NOMO-1 (cell line): ENCODE measurements at regions not wholly inside any gene's neighbourhood (a gene's known extent, or its start where the extent isn't known, plus 50 kb on each side); places are given as distances from the start of the nearest gene placed in this dataset.
"Not testable (repeated sequence)": the region's sequence is repeated elsewhere in the genome, so short reads cannot be mapped to it uniquely, and the experiment has no call there.

Experiments
- DNase-seq, 2 experiments: peaks; one replicate each; lab custom pipeline; 2025; ENCODE audit not compliant: unreplicated experiment in 2 of 2; lab: John Stamatoyannopoulos, UW

DNA sequence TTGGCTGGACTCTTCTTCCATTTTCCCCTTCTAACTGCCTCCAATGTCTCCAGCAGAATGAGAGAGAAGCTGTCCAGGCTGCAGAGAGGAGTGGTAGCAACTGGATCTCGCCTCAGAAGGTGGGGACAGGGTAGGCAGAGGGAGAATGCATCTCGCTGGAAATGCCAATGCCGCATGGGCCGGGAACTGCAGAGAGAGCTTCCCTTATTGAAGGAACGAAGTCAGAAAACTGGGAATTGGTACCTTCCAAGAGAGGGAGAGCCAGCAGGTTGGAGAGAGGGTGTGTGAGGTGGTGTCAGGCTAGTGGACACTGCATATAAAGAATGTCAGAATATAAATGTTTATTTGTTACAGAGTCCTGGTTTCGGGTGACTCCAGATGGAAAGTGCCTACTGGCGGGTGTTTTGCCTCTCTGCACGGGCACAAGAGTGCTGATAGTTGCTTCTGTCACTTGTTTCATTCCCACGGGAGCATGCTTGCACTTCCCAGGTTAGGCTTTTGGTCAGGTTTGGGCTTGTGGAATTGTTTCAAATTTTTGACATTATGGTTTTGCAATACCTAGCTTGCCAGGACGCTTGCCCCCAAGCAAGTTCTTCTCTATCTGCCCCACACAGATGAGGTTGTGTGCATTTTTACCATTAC lies 156.8 kb upstream of the STS start:
- DNase-seq, result no peak

DNA sequence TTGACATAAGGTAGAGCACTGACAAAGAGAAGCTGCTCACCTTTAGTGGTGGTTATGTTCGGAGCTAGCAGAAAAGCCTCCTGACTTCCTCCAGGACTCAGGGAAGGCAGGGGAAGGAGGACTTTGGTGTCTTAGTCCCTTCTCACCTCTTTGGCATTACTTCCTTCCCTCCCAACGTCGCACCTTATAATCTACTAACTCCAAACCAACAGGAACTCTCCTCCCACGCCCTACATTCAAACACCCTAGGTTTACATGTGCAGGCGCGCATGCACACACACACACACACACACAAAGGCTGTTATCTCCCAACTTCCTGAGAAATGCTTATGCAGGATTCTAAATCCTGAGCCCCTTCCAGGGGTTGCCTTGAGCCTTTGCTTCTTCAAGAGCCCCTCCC lies 157.7 kb upstream of the STS start:
- DNase-seq, result no peak

DNA sequence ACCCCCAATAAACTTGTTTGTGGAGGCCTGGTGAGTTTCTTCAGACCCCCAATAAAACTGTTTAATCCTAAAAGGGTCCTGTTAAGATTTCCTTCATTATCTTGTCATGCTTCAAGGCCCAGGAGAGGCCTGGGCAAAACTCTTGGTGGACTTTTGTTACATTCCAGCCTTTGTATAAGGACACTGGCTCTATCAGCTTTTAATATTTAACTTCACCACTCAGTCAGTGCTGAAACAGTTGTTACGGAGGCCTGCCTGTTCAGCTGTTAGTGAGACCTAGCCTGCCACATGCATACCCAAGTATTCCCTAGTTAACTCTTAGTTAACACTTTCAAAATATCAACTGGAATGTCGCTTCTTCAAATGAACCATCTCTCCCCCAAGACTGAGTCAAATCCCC lies 158.8 kb upstream of the STS start:
- not testable (repeated sequence) for DNase-seq

DNA sequence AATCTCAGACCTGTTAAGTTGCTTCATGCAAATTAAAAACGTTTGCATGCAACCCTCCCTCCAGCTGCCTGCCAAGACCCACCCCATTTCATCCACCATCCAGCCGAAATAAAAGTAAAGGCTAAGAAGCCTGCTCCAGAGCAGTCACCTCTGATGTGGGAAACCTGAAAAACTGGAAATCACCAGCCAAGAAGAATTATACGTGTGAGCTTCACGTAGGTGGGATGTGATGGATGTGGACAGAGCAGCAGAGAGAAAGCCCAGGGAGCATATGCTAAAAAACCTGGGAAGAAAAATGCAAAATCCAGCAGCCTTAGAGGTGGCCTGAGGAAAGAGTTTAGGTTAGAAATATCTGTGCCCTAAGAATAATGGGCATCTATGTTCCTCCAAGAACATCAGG lies 160.6 kb upstream of the STS start:
- no peak for DNase-seq

DNA sequence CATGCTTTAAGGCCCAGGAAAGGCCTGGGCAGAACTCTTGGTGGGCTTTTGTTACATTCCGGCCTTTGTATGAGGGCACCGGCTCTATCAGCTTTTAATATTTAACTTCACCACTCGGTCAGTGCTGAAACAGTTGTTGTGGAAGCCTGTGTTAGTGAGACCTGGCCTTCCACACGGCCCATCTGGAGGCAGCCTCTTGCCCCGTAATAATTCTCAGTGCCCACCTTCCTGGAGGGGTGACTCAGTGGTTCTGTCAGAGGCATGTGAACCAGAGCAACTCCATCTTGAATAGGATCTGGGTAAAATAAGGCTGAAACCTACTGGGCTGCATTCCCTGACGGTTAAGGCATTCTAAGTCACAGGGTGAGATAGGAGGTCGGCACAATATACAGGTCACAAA lies 162.0 kb upstream of the STS start:
- DNase-seq, result no peak

DNA sequence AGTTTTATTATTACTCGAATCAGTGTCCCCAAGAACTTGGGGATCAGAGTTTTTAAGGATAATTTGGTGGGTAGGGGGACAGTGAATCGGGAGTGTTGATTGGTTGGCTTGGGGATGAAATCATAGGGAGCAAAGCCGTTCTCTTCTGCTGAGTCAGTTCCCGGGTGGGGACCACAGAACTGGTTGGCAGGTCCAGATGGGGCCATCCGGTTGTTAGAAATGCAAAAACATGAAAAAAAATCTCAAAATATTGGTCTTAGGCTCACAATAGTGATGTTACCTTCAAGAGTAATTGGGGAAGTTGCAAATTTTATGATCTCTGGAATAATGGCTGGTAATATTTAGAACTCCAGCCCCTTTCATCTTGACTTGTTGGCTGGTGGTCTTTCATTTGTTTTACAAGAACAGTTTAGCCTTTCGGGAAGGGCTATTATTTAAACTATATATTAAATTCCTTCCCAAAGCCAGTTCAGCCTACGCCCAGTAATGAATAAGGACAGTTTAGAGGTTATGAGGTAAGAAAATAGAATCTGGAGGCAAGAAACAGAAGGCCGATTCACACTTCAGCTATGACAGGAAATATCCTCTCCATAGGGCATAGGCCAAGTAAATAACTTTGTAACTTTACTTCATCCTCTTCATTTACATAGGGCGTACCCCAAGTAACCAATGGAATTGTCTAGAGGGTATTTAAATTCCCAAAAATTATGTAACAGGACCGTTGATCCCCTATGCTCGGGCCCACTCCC lies 164.1 kb upstream of the STS start:
- no peak for DNase-seq

DNA sequence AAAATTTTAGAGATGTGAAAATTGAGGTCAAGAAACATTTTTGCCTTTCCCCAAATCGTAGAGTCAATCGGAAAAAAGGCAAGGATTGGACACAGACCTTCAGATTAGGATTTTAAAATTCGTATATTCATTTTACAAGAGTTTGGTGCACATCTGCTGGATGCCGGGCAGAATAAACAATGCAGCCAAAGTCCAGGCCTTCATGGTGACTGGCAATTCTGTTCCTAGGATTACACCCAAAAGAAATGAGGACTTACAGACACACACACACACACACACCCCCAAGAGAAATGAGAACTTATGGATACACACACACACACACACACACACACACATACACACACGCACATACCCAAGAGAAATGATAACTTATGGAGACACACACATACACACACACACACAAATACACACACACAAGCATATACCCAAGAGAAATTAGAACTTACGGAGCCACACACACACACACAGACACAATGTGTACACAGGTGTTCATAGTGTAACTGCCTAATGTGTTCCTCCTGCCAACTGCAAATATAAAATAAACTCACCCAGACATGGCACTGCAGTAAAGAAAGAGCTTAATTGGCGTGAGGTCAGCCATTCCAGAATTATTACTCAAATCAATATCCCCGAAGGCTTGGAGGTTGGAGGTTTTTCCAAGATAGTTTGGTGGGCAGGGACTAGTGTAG lies 165.7 kb upstream of the STS start:
- no peak for DNase-seq

DNA sequence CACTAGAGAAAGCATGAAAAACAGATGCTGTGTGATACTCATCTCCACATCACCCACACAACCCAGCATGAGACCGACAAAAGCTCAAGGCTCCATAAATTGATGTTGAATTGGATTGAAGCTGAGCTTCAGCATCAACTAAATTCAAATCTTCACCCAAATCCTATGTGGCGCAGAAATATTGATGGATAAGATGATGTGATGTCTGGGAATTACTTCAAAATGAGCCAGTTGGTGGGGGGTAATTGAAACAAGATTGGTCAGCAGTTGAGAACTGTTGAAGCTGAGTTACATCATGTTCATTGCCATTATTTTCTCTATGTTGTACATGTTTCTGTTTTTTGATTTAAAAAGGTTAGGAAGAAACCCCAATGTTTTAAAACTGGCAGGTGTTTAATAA lies 166.5 kb upstream of the STS start:
- no peak for DNase-seq

DNA sequence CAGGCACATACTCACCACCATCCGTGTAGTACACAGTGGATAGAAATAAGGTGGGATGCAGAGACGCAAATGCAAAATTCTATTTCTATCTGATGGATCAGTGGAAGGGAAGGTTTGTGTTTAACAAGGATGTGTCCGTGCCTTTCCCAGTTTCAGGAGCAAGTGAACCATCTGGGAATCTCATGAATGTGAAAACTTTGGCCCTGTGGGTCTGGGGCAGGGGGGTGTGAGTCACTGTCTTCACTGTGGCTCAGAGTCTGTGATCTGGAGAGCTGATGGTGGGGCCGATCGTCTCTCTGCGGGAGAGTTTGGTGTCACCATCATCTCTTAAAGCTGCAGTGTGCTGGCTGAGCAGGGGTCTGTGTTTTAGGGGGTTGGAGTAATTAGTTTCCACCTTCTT lies 179.3 kb upstream of the STS start:
- no peak for DNase-seq

DNA sequence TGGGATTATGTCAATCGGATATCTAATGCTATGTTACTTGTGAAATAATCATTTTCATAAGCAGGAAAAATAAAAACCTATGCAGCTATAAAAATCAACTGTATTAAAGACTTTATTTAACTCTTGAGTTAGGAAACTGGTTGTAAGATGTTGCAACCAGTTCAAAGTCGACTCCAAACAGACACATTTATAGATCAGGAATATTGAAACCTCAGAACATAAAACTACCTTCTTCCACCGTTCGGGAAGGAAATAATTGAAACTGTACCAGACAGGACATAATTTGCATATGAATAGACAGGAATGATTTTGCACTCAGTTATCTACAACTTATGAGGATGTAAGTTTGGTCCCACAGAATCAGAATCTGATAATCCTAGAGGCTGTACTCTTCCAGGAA lies 181.8 kb upstream of the STS start:
- no peak for DNase-seq

DNA sequence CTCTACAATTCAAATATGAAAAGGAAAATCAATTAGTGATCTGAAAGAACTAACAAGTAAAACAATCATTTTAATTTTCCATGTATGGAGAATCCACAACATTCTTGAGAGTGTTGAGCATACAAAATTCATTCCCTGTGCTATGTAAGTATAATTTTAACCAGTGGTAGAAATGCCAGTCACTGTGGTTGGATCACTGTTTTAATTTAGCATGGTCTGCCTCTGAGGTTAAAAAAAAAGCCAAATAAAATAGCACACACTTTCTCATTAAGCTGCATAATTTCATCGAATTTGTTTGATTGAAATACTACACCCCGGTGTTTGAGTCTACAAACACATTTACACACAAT lies 185.5 kb upstream of the STS start:
- no peak for DNase-seq

DNA sequence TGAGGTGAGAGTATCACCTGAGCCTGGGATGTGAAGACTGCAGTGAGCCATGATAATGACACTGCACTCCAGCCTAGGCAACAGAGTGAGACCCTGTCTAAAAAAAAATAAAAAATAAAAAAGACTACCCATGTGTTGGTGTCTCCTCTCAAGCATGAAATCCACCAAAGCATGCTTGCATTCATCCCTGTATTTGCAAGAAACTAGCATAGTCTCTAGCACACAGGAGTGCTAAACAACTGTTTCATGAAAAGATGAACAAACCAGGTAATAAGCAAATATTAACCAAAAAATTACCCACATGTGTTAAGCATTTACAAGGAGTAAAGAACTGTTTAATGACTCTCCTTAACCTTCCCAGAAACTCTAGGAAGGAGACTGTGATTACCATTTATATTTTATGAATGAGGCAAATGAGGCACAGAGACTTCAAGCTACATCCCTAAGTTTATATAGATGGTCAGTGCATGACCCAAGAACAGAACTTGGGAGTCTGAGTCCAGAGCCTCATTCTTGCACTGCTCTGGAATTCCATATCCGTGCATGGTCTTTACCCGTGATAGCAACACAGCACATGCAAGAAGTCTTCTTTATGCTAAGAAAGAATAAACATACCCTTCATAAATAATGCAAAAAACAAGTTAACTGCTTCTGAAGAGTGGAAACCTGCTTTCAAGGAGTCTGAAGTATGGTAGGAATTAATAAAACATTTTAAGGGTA lies 186.1 kb upstream of the STS start:
- DNase-seq, result no peak

DNA sequence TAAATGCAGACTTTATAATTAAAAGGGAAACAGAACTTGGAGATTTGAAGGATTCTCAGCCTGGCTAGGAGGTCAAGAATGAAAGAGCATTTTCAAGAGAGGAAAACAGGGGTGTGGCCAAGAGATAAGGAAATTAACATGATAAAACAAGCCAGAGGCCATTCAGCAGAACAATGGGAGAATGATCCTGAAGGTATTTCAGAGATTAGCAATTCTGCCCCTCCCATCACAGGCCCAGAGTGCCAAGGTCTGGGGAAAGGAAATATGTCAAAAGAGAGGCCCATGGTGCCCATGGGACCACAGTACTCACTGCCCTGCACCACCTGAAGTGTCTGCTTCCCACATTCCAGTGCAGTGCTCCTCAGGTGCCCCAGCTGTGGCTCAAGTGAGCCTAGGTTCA lies 188.5 kb upstream of the STS start:
- DNase-seq, result no peak

DNA sequence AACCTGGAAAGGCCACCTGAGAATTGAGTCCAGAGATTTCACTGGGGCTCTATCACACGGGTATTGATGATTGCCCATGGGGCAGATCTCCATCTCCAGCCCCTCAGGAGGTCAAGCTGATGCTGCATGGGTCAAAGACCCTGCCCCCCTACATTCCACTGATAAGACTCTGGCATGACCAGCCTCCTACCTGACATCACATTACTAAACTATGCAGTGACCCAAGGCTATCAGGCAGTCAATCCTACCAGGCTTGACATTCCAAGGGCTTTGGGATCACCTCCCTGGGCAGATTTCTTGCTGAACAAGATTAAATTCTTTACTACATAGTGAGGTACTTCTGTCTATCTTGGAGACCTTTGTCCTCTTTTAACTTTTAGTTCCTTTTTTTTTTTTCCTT lies 192.7 kb upstream of the STS start:
- no peak for DNase-seq

DNA sequence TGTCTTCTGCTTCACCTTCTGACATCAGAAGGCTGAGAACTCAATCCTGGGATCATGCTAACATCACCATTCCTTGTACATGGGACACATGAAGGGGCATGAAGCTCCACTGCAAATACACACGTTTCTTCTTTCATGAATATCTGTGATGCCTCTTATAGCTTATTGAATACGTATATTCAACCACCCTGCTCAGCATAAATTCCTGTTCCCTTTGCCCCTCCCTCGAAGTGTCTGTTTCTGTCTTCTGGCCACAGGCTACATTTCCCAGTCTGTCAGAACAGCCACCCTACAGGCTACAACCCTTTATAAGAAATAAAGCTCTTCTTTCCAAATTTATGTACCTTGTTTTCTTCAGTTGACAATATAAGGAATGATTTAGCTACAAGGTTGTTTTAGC lies 201.3 kb upstream of the STS start:
- DNase-seq, result no peak

DNA sequence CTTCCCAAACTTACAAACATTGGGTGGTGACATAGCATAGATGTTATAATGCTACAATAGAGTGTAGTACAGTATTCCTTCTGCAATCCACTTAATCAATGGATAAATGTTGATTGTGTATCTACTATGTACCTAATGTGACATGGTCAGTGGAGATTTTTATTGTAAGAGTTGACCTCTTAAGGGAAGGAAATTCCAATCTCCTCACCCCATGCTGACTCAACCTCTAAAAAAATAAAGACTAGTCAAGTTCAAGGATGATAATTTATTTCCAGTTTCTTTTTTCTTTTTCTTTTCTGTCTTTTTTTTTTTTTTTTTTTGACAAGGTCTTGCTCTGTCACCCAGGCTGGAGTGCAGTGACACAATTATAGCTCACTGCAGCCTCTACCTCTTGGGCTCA lies 206.5 kb upstream of the STS start:
- DNase-seq, result no peak

DNA sequence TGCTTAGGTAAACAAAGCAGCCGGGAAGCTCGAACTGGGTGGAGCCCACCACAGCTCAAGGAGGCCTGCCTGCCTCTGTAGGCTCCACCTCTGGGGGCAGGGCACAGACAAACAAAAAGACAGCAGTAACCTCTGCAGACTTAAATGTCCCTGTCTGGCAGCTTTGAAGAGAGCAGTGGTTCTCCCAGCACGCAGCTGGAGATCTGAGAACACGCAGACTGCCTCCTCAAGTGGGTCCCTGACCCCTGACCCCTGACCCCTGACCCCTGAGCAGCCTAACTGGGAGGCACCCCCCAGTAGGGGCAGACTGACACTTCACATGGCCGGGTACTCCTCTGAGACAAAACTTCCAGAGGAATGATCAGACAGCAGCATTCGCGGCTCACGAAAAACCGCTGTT lies 214.6 kb upstream of the STS start:
- not testable (repeated sequence) for DNase-seq

DNA sequence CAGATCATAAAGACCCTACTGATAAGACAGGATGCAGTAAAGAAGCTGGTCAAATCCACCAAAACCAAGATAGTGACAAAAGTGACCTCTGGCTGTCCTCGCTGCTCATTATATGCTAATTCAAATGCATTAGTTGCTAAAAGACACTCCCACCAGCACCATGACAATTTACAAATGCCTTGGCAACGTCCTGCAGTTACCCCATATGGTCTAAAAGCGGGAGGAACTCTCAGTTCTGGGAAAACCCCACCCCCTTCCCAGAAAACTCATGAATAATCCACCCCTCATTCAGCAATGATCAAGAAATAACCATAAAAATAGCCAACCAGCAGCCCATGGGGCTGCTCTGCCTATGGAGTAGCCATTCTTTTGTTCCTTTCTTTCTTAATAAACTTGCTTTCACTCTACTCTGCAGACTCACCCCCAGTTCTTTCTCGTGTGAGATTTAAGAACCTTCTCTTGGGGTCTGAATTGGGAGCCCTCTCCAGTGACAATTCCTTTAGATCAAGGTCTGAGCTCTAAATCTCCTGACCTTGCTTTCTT lies 217.1 kb upstream of the STS start:
- no peak for DNase-seq

DNA sequence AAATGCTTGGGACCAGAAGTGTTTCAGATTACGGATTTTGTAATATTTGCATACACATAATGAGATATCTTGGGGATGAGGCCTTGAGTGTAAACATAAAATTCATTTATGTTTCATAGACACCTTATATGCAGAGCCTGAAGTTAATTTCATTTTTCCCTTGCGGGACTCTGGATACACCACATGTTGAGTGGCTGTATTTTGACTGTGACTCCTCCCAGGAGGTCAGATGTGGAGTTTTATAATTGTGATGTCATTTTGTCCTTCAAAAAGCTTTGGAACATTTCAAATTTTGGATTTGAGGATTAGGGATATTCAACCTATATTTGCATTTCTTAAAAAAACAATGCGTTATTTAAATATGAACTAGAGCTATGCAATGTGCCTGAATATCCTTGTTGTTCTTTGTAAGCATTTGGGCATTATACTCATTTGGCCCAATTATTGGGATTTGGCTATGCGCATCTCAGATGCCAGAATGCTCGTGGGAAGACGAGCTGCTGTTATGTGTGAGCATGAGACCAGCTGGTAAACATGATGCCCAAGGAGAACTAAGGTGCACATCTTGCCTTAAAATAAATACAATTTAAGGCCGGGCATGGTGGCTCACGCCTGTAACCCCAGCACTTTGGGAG lies 223.0 kb upstream of the STS start:
- no peak for DNase-seq

DNA sequence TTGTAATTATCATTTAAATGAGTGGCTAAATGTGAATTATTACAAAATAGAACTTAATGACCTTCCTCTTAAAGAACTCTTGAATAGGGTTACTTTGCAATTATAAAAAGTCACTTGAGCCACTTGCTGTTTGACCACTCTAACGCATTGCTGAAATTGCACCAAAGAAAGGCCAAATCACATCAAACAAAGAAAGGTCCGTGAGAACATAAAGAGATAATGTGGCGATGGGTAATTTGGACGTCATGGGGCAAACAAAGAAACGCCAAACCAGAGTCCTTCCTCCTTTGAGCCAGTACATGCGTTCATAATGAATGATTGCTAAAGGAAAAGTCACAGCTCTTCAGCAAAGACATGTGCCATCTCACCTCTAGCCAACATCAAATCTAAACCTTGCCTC lies 229.8 kb upstream of the STS start:
- no peak for DNase-seq

DNA sequence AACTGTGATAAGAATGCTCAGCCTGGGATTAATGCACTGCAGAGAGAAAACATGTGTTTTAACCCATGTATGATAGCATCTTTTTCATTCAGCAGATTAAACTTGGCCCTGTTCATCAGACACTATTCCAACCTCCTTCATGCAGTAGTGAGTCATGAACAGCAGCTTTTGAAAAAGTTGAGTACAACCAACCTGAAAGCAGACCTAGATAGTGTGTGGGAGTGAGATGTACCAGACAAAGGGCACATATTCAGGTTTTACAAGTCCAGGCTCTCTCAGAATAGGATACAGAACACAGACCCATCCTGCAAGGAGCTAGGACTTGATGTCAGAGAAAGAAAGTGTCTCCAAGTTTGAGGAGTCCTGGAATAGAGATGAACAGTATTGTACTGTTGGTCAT lies 237.3 kb upstream of the STS start:
- no peak for DNase-seq
